ENCODE measurements at regions not wholly inside any gene's neighbourhood (a gene's known extent, or its start where the extent isn't known, plus 50 kb on each side); places are given as distances from the start of the nearest gene placed in this dataset.
A peak's percentile ranks its signal among the peaks of the same experiment; 100 is the strongest.
"Not testable (repeated sequence)": the region's sequence is repeated elsewhere in the genome, so short reads cannot be mapped to it uniquely, and the experiment has no call there.

DNA sequence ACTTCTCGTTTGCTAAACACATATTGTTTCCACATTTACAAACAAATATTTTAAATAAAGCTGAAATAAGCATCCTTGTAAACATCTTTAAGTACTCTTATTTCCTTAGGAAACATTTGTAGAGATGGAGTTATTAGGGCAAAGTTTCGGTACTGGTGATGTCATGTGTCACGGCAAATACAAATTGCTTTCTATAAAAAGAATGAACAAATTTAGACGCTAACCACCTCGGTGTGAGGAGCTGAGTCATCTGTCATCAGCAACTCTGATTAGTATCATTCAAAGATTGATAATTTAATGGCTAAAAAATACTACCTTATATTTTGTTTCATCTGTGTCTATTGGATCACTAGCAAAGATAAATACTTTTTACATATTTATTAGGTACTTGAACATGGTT lies 982.0 kb downstream of the VRK1 start:
- no peak for DNase-seq

DNA sequence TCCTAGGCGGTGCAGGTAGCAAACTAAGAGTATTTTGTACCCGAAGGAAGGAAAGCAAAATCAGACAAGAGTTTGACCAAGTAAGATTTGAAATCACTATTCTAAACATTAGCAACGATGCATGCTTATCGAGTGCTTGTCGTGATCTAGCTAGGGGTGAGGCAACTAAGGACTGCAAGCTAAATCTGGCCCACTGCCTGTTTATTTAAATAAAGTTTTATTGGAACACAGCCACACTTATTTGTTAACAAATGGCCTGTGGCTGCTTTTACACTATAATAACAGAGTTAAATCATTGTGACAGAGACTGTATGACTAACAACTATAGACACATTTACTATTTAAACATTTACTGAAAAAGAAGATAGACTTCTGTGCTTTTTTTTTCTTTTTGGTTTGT lies 983.6 kb downstream of the VRK1 start:
- no peak for DNase-seq

DNA sequence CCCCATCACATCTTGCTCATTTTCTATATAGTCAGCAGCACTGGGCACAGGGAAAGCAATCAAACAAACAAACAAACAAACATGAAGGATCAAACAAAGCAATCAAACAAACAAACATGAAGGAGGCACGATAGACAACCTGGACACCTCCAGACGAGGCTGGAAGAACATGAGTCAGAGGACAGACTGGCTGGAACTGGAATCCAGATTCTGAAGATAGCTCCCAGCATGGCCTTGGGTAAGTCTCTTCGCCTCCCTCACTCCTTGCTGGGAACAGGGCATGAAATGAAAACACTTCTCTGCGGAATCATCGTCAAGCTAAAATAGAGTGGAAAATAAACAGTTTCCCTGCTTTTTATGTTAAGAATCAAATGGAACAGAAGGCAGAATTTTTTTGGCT lies 984.8 kb downstream of the VRK1 start:
- no peak for DNase-seq

DNA sequence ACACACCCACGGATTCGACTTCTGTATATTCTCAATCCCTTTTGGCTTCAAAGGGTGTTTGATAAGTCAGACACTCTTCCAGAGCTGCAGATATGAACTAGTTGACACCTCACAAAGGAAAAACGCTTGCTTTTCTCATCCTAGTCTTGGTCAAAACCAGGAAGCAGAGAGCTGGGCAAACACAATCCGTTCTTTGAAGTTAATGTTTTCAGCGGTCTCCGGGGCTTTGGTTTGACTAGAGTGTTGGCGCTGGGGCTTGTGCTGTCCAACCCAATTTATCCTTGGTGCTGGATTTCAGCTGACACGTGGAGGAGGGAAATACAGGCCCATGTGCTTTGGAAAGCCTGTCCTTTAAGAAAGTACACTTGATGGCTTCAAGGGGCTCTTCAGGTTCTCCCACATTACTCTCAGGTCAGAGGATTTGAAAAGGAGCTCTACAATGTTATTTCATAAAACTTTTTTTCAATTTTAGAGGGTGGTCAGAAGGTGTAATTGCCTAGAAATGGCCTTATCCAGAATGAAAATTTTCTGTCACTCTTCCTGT lies 985.8 kb downstream of the VRK1 start:
- DNase-seq: no peak

DNA sequence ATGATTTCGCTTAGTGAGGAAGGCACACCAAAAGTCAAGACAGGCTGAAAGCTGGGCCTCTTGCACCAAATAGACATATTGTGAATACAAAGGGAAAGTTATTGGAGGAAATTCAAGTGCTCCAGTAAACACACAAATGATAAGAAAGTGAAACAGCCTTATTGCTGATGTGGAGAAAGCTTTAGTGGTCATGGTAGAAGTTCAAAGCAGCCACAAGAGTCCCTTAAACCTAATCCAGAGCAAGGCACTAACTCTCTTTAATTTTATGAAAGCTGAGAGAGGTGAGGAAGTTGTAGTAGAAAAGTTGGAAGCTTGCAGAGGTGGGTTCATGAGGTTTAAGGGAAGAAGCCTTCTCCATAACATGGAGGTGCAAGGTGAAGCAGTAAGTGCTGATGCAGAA lies 988.3 kb downstream of the VRK1 start:
- DNase-seq: no peak

DNA sequence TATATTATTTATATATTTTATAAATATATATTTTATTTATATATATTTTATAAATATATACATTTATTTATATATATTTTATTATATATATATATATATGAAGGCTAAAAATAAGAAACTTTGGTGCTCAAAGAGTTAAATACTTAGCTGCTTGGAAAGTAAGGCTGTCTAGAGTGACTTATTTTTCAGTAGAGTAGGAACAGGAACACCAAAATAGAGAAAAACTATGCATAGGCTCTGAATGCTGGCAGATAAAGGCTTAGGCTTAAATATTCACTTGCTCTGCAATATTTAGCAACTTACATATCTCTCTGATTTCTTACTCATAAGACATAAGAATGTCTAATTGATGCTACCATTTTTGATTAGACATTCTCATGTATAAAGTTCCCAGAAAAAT lies 991.2 kb downstream of the VRK1 start:
- DNase-seq: no peak

DNA sequence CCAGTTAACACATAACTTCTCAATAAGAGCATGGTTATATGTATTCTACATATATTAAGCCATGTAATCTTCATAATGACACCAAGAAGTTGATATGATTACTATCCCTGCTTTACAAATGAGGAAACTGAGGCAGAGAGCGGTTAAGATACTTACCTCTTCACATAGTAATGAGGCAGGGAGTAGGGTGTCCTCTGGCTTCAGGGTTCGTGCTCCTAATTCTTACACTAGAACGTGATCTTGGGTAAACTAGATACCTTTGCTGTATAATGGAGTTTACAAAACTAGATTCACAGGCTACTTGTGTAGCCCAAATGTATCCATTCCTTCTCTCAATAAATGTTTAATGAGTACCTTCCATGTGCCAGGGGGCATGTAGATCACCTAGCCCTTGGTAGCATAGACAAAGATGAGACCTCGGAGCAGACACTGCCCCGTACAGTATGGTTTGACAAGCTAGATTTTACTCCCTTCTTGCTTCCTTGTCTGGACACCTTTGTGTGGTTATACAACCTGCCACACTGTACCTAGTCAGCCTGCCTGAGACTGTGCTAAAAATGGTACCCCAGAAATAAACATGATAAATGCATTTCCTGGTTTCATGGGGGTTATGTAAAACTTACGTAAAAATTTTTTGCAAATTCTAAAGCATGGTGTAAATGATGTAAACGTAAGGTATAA lies 991.8 kb downstream of the VRK1 start:
- DNase-seq: no peak

DNA sequence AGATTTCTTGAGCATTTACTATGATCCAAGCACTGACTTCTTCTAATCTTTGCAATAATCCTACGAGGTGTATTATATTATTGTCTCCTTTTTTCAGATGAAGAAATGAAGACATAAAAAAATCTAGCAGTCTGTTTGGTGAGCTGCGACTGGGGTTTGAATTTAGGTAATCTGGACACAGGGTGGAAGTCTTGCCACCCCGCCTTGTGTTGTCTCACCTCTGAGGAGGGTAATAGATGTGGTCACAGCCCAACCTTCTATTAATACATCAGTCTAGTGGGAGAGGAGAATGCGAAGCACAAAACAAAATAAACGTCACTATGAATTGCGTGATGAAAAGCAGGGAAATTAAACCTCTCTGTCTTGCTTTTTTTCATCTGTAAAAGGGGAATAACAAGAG lies 993.9 kb downstream of the VRK1 start:
- DNase-seq: no peak

DNA sequence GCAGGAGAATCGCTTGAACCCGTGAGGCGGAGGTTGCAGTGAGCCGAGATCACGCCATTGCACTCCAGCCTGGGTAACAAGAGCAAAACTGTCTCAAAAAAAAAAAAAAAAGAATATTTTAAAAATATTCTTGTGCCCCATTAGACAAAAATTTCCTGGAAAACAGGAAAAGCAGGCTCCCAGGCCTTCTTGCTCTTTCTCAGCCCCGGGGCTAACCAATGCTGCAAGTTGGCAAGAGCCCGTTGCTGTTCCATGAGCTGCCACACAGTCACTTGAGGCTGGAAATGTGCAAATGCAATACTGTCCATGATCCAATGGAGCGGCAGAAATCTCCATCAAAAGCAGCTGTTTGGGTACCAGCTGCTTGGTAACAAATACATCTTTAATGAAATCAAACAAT lies 994.7 kb downstream of the VRK1 start:
- DNase-seq: no peak

DNA sequence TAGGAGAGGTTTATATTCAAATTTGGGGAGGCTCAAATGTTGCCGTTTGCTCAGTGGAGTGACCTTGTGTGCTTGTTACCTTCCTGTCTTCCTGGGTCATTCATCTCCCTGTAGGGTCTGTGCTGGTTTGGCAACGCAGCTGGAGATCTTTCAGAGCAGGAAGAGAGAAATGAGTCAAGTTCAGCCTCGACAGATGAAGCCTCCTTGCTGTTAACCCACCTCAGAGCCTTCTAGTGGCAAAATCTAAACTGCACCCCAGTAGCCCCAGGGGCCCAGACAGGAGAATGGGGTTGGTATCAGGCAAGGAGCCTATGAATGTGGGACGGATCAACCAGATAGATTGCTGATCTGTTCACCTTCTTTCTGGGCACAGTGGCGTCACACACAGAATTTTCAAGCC lies 999.3 kb downstream of the VRK1 start:
- no peak for DNase-seq

DNA sequence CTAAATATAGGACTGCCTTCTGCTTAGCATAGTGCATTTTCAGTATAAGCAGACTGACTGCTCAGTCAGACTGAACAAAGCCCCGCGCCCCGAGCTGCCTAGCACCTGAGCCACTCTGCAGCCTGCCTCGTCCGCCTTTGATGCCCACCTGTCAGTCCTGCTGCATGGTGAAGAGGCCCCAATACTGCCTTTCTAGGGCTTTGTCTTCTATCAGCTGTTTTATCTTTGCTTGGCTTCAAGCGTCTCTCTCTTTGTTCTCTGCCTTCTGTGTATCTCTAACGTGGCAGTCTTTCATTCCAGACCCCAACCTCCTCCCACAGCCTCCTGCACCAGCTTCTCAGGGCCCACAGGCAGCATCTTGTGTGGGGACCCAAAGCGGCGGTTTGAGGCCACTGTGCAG lies 1001.0 kb downstream of the VRK1 start:
- DNase-seq: no peak

DNA sequence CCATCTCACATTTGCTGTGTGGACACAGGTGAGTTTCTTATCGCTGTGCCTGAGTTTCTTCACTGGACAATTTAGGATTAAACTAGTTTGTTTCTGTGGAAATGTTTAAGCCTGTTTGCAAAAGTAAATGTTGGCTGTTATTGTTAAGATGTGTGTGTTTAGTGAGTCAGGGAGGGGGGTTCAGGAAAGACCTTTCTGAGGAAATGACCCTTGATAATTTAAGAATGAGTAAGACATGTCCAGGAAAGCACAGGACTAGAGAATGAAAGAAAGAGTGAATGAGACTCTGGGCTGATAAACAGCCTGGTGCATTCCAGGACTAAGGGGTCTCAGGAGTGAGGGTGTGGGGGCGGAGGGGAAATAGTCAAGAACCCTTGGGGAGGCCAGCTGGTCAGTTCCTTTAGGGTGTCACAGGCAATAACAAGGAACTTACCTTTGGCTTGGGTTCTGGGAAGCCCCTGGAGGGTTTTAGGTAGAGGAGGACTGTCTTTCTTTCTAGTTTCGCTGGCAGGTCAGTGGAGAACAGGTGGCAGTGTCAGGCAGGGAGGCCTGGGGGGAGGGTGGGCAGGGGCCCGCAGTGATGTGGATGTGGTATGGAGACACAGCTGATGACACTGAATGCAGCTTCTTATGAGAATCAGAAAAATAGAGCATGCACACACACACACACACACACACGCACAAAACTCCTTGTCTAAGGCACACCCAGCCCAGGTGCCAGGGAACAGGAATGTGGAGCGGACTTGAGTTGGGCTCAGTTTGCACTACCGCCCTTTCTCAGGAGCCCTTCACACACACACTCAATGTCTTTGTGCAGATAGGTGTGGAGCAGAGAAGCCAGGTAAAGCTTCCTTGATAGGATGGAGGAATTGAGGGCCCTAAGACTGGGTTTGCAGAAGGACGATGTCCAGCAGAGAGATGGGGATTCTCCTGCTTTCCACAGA lies 1005.5 kb downstream of the VRK1 start:
- no peak for DNase-seq

DNA sequence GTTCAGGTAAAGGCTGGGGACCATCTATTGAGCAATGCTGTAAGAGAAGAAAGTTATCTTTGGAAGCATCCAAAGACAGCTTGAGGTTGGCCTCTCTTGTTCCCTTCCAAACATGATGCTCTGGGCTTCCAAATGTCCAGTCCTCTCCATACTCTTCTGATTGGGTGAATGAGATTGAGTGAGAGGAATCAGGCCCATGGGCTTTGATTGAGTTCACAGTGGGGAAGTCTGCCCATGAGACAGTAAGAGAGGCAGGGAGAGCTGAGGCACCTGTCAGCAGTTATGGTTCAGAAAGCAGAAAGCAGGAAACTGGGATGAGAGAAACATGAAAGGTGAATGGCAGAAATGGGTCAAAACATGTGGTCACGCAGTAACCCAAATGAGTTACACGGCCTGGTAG lies 1006.9 kb downstream of the VRK1 start:
- DNase-seq: no peak

DNA sequence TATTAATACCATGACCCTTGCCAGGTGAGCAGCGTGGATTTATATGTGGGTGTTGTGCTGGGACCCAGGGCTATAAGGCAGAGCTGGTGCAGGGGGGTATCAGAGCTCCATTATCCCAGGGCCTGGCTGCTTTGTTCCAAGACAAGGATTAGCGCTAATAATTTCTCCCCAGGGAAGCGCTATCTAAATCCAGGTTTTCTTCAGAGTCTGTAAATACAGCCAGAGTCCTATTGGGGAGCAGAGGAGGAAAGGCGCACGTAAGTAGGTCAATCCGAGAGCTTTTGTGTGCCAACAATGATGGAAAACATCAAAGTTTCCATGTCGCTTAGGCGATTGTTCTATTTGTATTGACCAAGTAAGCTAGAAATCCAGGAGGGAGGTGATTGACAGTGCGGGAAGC lies 1009.7 kb downstream of the VRK1 start:
- no peak for DNase-seq

DNA sequence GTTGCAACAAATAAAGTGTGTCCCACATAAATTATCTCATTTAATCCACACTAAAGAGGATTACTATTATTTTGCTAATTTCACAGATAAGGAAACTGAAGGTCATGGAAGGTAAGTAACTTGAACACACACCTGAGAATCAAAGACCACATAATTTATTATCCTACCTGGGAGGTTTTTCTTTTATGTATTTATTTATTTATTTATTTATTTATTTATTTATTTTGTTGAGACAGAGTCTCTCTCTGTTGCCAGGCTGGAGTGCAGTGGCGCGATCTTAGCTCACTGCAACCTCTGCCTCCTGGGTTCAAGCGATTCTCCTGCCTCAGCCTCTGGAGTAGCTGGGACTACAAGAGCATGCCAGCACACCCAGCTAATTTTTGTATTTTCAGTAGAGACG lies 1011.4 kb downstream of the VRK1 start:
- not testable (repeated sequence) for DNase-seq

DNA sequence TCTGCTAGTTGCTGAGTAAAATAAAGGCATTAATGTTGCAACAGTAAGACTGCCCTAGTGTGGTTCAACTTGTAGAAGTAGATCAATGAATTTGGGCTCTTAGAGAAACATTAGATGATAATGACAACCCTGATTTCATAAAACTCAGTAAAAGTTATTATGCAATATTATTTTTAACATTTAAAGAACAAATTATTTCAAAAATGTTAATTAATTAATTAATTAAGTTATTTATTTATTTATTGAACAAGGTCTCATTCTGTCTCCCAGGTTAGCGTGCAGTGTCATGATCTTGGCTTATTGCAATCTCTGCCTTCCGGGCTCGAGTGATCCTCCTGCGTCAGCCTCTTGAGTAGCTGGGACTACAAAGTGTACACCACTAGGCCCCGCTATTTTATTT lies 1016.4 kb downstream of the VRK1 start:
- DNase-seq: no peak

DNA sequence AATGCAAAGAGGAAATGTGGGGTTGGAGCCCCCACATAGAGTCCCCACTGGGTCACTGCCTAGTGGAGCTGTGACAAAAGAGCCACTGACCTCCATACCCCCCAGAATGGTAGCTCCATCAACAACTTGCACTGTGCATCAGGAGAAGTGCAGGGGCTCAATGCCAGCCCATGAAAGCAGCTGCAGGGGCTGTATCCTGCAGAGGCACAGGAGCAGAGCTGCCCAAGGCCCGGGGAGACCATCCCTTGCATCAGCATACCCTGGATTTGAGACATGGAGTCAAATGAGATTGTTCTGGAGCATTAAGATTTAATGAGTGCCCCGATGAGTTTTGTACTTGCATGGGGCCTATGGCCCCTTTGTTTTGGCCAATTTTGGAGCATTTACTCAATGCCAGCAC lies 1023.6 kb downstream of the VRK1 start:
- DNase-seq: no peak

DNA sequence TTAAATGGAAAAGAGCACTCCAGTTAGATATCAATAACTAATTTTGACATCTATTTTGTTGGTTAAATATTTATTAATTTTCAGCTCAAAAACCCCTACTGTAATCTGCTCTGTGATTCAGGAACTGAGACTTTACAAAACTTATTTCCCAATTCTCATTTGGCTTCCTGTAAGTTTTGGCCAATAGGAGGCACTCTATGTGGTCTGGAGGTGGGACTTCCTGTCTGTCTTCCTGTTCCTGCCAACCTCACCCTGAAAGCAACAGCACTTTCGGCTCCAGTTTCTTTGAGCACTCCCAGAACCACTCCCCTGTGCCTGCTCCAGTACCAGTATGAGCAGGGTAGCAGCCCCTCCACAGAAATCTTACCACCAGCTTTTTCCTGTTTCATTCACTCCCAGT lies 1027.0 kb downstream of the VRK1 start:
- no peak for DNase-seq

DNA sequence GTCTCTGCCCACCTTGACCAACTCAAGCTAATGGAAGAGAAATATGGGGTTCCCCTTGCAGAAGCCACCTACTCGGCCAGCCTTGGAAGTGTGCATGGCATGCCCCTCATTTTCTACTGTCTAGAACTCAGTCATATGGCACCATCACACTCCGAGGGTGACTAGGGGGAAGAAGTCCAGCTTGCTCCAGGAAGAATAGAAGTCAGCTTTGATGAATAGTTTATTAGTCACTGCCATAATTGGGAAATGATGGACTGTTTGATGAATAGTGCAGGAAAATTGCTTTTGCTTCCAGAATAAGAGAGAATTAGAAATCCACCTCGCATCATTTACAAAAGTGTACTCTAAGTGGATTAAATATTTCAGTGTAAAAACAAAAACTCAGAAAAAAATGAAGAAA lies 1030.6 kb downstream of the VRK1 start:
- DNase-seq: no peak

DNA sequence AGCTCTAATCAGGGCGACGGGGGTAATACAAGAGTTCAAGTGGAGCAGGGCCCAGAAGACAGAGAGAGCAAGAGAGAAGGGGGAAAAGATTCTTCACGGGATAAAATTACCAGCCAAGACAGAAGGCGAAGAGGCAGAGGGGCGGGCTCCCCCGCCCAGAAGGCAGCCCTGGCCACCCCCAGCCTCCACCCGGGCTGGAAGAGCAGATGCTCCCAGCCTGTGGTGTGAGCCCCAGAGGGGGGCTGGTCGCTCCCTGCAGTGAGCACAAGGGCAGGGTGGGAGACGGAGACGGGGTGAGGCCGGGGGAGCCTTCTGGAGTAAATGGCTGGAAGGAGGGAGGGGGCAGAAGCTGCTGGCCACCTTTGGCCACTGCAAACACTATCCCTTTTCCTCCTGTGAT lies 1035.6 kb downstream of the VRK1 start:
- no peak for DNase-seq

DNA sequence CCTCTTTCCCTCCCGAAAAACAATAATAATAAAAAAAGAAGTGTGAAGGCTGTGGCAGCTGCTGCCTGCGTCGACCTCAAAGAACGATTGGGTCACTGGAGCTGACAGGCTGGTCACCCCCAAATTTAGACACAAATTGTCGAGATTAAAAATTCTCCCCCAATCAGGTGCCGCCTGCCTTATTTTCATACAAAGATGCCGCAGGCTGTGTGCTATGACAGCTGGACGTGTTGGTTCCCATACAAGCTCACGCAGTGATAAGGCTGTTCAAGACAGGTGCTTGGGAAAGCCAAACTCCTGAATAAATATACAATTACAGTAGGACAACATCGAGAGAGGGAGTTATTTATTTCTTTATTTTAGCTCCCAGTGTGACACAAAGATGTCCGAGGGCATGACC lies 1041.8 kb downstream of the VRK1 start:
- peak; percentile 37 for DNase-seq

DNA sequence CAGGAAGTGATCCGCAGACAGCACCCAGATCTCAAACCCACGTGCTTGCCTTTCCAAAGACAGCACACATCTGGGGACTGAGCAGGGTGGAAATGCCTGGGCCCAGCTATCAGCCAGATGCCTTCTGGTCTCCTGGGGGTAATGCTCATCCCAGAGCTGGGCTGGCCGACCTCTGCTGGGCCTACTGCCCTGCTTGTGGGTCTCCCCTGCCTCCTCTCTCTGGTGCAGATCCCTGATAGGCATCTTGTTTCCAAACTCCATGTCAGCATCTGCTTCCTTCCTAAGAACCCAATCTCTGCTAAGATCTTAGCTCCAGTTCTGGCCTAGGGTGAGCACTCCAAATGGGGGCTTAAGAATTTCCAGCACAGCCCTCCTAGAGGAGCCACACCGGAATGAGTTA lies 1043.0 kb downstream of the VRK1 start:
- no peak for DNase-seq

DNA sequence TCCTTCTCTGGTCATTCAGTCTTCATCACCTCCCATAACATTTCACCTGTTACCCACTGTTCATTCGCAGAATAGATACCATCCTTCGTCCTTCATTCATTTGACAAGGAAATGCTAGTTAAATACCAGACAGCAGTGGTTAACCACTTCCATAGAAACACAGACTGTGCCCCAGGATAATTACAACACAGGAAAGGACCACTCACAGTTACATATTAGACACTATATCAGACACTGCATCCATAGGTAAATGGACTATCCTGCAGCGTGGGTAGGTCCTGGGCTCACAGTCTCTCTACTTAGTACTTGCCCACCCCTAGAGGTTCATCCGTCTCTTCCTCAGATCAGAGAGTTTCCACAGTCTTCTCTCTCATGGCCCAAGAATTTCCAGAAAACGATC lies 1044.6 kb downstream of the VRK1 start:
- no peak for DNase-seq

DNA sequence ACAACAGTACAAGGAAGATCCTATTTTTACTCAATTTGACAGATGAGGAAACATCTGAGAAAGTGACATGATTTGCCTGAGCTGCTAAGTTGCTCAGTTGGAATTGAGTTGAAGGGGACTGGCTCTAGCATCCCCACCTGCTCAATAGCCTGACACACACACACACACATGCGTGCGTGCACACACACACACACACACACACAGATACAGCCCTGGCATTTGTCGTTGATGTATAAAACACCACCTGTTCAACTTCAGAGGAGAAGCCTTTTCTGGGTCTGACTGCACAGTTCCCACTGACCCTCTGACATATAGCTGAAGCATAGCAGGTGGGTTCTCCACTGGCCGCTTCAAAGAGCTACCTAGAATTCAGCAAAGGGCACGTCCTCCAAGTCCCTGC lies 1045.9 kb downstream of the VRK1 start:
- DNase-seq: no peak
